ENCODE measurements at regions not wholly inside any gene's neighbourhood (a gene's known extent, or its start where the extent isn't known, plus 50 kb on each side); places are given as distances from the start of the nearest gene placed in this dataset.
"Not testable (repeated sequence)": the region's sequence is repeated elsewhere in the genome, so short reads cannot be mapped to it uniquely, and the experiment has no call there.

DNA sequence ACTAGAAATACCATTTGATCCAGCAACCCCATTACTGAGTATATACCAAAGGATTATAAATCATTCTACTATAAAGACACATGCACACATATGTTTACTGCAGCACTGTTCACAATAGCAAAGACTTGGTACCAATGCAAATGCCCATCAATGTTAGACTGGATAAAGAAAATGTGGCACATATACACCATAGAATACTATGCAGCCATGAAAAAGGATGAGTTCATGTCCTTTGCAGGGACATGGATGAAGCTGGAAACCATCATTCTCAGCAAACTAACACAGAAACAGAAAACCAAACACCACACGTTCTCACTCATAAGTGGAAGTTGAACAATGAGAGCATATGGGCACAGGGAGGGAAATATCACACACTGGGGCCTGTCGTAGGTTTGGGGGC is 106.0 kb downstream of the SPATA18 start:
- TF ChIP-seq, protein P1, sequence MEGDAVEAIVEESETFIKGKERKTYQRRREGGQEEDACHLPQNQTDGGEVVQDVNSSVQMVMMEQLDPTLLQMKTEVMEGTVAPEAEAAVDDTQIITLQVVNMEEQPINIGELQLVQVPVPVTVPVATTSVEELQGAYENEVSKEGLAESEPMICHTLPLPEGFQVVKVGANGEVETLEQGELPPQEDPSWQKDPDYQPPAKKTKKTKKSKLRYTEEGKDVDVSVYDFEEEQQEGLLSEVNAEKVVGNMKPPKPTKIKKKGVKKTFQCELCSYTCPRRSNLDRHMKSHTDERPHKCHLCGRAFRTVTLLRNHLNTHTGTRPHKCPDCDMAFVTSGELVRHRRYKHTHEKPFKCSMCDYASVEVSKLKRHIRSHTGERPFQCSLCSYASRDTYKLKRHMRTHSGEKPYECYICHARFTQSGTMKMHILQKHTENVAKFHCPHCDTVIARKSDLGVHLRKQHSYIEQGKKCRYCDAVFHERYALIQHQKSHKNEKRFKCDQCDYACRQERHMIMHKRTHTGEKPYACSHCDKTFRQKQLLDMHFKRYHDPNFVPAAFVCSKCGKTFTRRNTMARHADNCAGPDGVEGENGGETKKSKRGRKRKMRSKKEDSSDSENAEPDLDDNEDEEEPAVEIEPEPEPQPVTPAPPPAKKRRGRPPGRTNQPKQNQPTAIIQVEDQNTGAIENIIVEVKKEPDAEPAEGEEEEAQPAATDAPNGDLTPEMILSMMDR (IDR thresholded peaks at IDR 0.05; ENCODE audit: low read depth, low read length, missing input control), result not testable (repeated sequence)
- TF ChIP-seq, protein P2, sequence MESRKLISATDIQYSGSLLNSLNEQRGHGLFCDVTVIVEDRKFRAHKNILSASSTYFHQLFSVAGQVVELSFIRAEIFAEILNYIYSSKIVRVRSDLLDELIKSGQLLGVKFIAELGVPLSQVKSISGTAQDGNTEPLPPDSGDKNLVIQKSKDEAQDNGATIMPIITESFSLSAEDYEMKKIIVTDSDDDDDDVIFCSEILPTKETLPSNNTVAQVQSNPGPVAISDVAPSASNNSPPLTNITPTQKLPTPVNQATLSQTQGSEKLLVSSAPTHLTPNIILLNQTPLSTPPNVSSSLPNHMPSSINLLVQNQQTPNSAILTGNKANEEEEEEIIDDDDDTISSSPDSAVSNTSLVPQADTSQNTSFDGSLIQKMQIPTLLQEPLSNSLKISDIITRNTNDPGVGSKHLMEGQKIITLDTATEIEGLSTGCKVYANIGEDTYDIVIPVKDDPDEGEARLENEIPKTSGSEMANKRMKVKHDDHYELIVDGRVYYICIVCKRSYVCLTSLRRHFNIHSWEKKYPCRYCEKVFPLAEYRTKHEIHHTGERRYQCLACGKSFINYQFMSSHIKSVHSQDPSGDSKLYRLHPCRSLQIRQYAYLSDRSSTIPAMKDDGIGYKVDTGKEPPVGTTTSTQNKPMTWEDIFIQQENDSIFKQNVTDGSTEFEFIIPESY (IDR thresholded peaks at IDR 0.05), result not testable (repeated sequence)
- TF ChIP-seq NR2F2 (IDR thresholded peaks at IDR 0.05); YY1 (IDR thresholded peaks at IDR 0.05); RAD21 (IDR thresholded peaks at IDR 0.05); TAF1 (conservative IDR thresholded peaks at IDR 0.05); RXRA (IDR thresholded peaks at IDR 0.05); HNF4G (IDR thresholded peaks at IDR 0.05); JUND (IDR thresholded peaks at IDR 0.05): not testable (repeated sequence)
- TF ChIP-seq, protein P3, sequence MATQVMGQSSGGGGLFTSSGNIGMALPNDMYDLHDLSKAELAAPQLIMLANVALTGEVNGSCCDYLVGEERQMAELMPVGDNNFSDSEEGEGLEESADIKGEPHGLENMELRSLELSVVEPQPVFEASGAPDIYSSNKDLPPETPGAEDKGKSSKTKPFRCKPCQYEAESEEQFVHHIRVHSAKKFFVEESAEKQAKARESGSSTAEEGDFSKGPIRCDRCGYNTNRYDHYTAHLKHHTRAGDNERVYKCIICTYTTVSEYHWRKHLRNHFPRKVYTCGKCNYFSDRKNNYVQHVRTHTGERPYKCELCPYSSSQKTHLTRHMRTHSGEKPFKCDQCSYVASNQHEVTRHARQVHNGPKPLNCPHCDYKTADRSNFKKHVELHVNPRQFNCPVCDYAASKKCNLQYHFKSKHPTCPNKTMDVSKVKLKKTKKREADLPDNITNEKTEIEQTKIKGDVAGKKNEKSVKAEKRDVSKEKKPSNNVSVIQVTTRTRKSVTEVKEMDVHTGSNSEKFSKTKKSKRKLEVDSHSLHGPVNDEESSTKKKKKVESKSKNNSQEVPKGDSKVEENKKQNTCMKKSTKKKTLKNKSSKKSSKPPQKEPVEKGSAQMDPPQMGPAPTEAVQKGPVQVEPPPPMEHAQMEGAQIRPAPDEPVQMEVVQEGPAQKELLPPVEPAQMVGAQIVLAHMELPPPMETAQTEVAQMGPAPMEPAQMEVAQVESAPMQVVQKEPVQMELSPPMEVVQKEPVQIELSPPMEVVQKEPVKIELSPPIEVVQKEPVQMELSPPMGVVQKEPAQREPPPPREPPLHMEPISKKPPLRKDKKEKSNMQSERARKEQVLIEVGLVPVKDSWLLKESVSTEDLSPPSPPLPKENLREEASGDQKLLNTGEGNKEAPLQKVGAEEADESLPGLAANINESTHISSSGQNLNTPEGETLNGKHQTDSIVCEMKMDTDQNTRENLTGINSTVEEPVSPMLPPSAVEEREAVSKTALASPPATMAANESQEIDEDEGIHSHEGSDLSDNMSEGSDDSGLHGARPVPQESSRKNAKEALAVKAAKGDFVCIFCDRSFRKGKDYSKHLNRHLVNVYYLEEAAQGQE (IDR thresholded peaks at IDR 0.05), result not testable (repeated sequence)

Measured in liver (tissue), 3 donors.